Fibroblast of pulmonary artery (primary cell): ENCODE measurements at regions not wholly inside any gene's neighbourhood (a gene's known extent, or its start where the extent isn't known, plus 50 kb on each side); places are given as distances from the start of the nearest gene placed in this dataset.

Experiments used
- DNase-seq: peaks from one replicate; pipeline ENCODE4 v3.0.0-alpha.2; 2010; ENCODE audit warnings: low read depth
- H3K4me3 ChIP-seq: replicated peaks from 2 replicates; pipeline ENCODE4 v1.5.1; 2011; ENCODE audit warnings: low read depth, mild to moderate bottlenecking, control low read depth, low read length, moderate library complexity
- TF ChIP-seq, protein P1 (sequence below): IDR thresholded peaks from 2 replicates; pipeline ENCODE4 v1.5.1; 2011; ENCODE audit warnings: mild to moderate bottlenecking, control low read depth, low read length, inconsistent platforms; ENCODE audit errors: missing control alignments

DNA sequence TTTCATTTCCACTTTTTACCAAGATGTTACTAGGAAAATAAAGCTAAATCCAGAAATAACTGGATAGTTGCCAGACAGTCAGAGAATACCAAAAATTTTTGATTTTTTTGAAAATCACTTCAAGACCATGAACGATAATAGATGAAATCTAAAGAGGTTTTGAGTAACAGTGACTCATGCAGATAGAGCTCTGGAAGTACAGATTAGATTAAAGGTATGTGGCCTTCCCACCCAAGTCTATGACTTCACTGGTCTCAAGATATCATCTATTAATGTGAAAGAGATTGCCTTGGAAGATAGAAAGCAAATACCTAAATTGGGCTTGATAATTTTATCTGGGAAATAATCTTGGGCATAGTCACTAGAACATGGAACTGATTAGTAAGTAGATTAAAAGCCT lies 415.9 kb downstream of the METTL15 start:
- no peak overlapping the region for H3K4me3 ChIP-seq
- no peak for DNase-seq
- TF ChIP-seq, protein P1, sequence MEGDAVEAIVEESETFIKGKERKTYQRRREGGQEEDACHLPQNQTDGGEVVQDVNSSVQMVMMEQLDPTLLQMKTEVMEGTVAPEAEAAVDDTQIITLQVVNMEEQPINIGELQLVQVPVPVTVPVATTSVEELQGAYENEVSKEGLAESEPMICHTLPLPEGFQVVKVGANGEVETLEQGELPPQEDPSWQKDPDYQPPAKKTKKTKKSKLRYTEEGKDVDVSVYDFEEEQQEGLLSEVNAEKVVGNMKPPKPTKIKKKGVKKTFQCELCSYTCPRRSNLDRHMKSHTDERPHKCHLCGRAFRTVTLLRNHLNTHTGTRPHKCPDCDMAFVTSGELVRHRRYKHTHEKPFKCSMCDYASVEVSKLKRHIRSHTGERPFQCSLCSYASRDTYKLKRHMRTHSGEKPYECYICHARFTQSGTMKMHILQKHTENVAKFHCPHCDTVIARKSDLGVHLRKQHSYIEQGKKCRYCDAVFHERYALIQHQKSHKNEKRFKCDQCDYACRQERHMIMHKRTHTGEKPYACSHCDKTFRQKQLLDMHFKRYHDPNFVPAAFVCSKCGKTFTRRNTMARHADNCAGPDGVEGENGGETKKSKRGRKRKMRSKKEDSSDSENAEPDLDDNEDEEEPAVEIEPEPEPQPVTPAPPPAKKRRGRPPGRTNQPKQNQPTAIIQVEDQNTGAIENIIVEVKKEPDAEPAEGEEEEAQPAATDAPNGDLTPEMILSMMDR = no peak

DNA sequence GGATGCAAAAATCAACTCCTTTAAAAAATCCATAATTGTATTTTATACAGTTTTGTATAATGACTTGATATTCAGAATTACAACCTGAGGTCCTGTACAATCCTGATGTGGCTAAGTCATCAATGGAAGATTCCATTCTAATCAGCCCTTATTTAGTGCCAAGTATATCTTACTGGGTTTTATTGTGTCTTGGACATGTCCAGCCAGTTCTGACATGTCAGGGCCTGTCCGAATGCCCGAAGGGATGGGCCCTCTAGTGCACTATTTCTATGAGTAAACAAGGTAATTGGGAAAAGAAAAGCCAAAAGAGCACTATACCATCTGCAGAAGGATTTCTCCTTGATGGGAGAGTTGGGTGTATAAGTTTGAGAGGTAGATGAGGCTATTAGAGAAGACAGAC lies 412.9 kb downstream of the METTL15 start:
- DNase-seq = no peak
- H3K4me3 ChIP-seq = no peak overlapping the region
- TF ChIP-seq, protein P1 = no peak

DNA sequence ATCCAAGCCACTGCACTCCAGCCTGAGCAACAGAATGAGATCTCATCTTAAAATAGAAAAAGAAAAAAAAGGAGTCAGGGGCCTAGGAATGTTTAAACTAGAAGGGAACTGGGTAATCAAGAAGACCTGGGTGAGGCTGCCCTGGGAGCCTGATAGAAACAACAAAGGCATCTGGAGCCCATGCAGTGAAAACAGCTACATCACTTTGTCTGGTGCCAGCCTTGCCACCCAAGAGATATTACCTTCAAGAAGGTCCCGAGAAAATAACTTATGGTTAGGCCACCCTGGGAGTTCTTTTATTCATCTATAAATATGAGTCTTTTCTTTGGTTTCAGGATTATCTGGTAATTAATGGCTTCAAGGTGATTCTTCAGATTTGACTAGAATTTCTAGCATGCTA lies 412.1 kb downstream of the METTL15 start:
- TF ChIP-seq, protein P1 = no peak
- DNase-seq = no peak
- H3K4me3 ChIP-seq = no peak overlapping the region

DNA sequence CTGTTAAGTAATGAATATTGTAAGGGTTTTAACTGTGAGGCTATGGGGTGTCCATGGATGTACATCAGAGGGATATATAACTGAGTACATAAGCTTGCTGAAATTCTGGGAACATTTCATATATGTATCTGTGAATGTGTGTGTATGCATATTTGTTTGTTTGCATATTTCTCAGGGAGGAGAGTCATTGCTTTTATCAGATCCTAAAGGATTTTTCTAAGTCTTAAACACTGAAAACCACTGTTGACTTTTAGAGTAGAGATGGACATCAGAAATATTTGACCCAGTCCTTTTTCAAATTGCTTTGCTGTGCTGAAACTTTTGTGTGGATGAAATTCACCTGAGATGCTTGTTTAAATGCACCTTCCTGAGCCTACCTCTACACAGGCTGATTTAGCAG lies 410.6 kb downstream of the METTL15 start:
- DNase-seq = no peak
- TF ChIP-seq, protein P1 = no peak
- no peak overlapping the region for H3K4me3 ChIP-seq

DNA sequence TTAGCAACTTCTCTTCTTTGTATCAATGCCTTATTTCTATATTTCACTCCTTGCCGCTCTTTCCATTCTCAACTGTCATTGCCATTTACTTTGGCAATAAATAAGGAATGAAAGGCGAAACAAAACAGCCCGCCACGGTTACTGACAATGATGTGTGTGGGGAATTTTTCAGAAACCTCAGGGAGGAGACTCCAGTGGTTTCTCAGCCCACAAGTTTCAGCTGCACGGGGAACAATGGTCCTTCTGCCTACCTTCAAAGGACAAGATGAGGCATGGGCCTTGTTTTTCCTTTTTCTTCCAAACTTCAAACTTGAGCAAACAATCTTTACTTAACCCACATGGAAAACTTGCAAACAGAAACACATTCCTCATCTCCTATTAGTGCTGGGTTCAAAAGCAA lies 409.4 kb downstream of the METTL15 start:
- no peak overlapping the region for H3K4me3 ChIP-seq
- DNase-seq = no peak
- TF ChIP-seq, protein P1 = no peak

DNA sequence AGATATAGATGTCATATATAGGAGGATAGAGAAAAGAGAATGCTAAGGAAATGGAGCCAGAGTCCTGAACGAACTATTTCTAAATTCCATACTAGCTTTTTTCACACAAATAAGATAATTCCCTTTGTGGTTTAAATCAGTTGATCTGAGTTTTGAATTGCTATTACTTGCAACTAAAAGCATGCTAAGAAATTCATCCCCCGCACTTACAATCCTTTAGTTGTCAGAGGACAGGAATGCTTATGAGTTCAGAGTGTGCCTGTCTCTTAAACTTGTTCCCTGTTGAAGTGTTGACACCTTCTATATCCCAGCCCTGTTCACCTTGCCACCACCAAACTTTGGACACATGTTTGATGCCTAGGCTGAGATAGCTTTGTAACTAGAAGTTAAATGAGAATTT lies 406.2 kb downstream of the METTL15 start:
- TF ChIP-seq, protein P1 = no peak
- no peak for DNase-seq
- no peak overlapping the region for H3K4me3 ChIP-seq

DNA sequence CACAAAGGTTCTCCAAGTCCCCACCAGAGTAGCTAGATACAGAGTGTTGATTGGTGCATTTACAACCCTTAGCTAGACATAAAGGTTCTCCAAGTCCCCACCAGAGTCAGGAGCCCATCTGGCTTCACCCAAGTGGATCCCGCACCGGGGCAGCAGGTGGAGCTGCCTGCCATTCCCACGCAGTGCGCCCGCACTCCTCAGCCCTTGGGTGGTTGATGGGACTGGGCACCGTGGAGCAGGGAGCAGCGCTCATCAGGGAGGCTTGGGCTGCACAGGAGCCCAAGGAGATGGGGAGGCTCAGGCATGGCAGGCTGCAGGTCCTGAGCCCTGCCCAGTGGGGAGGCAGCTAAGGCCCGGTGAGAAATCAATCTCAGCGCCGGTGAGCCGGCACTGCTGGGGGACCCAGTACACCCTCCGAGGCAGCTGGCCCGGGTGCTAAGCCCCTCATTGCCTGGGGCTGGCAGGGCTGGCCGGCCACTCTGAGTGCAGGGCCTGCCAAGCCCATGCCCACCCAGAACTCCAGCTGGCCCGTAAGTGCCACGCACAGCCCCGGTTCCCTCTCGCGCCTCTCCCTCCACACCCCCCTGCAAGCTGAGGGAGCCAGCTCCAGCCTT lies 404.1 kb downstream of the METTL15 start:
- TF ChIP-seq, protein P1 = no peak
- no peak overlapping the region for H3K4me3 ChIP-seq
- DNase-seq = no peak
